GM12865 (cell line): ENCODE measurements at regions not wholly inside any gene's neighbourhood (a gene's known extent, or its start where the extent isn't known, plus 50 kb on each side); places are given as distances from the start of the nearest gene placed in this dataset.

Experiments
- DNase-seq: peaks from one replicate; pipeline ENCODE4 v3.0.0; 2010; ENCODE audit warnings: low read depth
- H3K4me3 ChIP-seq: 2 replicates; pipeline ENCODE4 v1.5.1; 2011; ENCODE audit warnings: mild to moderate bottlenecking, low read depth, low read length, control low read depth
- TF ChIP-seq, protein P1 (sequence below): IDR thresholded peaks from 2 replicates; pipeline ENCODE4 v1.5.1; 2011; ENCODE audit warnings: low read length, control low read depth, low read depth, inconsistent platforms; ENCODE audit not compliant: insufficient read depth; ENCODE audit errors: missing control alignments

DNA sequence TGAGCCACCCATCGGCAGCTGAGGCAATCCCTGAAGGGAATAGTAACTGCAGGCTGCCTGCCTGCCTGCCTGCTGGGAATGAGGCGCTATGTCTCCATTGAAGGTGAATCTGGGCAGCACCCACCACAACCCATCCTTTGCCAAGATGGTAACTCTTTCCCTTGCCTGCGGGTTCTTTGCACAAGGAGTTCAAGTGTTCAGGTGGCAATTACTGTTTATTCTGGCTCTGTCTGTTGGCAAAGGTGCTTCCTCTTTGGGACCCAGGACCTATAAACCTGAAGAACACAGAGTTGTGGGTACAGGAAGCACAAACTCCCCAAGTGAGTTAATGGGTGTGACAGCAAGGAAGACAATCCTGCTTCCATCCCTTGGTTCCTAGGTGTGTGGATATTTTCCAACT lies 448.1 kb upstream of the ZNF507 start:
- no peak for DNase-seq

DNA sequence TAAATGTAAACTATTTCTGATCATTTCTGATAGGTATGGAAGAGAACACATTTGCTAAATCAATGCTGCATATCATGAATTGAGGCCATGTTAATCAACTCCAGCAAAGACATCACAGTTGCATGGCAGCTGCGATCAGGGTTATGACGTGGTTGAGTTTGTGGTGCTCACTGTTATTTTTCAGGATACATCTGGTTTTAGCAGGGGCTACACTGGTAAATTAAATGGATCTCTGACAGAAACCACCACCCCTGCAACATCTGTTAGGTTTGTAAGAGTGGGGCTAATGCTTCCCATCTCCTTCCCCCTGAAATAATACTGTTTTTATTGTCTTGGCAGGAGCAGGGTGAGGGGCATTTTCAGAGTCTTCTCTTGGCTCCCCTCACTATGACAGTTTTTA lies 444.4 kb upstream of the ZNF507 start:
- no peak overlapping the region for H3K4me3 ChIP-seq
- TF ChIP-seq, protein P1, sequence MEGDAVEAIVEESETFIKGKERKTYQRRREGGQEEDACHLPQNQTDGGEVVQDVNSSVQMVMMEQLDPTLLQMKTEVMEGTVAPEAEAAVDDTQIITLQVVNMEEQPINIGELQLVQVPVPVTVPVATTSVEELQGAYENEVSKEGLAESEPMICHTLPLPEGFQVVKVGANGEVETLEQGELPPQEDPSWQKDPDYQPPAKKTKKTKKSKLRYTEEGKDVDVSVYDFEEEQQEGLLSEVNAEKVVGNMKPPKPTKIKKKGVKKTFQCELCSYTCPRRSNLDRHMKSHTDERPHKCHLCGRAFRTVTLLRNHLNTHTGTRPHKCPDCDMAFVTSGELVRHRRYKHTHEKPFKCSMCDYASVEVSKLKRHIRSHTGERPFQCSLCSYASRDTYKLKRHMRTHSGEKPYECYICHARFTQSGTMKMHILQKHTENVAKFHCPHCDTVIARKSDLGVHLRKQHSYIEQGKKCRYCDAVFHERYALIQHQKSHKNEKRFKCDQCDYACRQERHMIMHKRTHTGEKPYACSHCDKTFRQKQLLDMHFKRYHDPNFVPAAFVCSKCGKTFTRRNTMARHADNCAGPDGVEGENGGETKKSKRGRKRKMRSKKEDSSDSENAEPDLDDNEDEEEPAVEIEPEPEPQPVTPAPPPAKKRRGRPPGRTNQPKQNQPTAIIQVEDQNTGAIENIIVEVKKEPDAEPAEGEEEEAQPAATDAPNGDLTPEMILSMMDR, result no peak
- DNase-seq, result no peak

More for the DNA sequence above, 448.1 kb upstream of the ZNF507 start:
- no peak overlapping the region for H3K4me3 ChIP-seq
- TF ChIP-seq, protein P1, result no peak

DNA sequence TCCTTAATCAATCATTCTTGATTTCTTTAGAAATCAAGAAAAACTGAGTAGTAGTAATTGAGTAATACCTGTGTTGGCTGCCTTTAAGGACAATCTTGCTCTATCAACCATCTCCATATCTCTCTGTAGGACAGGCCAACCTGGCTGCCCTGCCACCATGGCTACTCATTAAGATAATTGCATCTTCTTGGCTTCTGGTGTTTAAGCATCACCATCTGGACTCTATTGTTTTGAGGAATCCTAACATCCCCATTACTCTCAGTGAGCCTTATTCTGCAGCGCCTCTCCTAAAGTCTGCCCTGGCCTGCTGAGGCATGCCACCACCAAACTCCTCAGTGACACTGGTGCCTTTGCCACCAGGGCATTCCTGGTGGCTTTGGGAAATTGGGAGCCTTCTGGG lies 442.6 kb upstream of the ZNF507 start:
- no peak for DNase-seq
- TF ChIP-seq, protein P1, result no peak
- no peak overlapping the region for H3K4me3 ChIP-seq

- no peak for DNase-seq
- H3K4me3 ChIP-seq, result no peak overlapping the region
- TF ChIP-seq, protein P1, result no peak
Observed at GRCh38 chr19:31903979-31904378, 441.4 kb upstream of the ZNF507 start.

DNA sequence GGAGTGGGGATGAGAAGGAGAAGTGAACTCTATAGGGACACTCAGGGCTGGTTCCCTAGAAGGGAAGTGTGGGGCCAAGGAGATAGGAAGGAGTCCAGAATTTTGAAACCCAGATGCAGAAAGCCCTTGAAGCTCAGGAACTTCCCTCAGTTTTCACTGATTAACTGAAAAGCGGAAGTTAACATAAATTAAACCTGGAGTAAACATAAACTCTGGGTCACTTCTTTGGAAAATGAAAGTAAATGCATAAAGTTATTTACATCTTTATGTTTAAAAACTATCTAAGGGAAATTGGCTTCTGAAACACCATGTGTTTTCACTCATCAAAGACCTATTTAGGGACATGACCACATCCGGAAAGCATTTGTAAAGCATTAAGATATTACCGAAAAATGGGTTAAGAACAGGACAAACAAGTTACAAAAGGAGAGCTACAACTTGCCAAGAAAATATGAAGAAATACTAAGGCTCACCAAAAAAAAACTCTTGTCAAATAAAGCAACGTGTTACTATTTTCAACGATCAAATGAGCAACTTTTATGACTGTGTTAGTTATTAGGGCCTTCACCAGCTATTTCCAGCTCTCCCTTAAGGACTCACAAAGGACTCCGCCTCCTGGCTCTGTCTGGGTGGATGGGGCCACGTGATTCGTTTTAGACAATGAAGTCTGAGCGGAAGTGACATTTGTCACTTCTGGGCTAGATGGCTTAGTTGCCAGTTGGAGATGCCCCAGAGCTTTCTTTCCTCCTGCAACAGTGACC lies 439.1 kb upstream of the ZNF507 start:
- TF ChIP-seq, protein P1, result no peak
- H3K4me3 ChIP-seq, result no peak overlapping the region
- DNase-seq, result no peak

GRCh38 chr19:31907661-31908060 lies 437.7 kb upstream of the ZNF507 start:
- TF ChIP-seq, protein P1, result no peak
- no peak for DNase-seq
- no peak overlapping the region for H3K4me3 ChIP-seq

DNA sequence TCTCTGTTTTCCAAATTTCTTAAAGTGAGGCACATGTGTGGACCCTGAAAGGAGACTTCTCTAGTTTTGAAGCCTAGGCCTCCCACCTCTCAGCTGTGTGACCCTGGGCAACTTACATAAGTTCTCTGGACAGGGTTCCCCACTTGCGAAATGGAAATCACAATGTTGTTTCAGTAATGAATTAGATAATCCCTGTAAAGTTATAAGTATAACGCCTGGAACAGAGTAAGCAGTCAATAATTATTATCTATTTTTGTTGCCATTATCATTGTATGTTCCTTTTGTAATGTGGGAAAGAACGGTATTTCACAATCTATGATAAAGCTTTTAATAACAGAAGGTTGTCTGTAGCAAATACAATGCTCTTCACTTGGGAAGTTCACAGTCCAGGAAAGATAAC lies 437.3 kb upstream of the ZNF507 start:
- no peak overlapping the region for H3K4me3 ChIP-seq
- no peak for DNase-seq
- TF ChIP-seq, protein P1, result no peak
